Stimulated activated CD4-positive, alpha-beta T cell treated with anti-CD3 and anti-CD28 coated beads, Interleukin-1b, Interleukin-23, amount 100 ng/mL, for 24 hours (primary cell): ENCODE measurements at regions not wholly inside any gene's neighbourhood (a gene's known extent, or its start where the extent isn't known, plus 50 kb on each side); places are given as distances from the start of the nearest gene placed in this dataset.
A peak's percentile ranks its signal among the peaks of the same experiment; 100 is the strongest.
"Not testable (repeated sequence)": the region's sequence is repeated elsewhere in the genome, so short reads cannot be mapped to it uniquely, and the experiment has no call there.

Experiments
- DNase-seq, 4 experiments: peaks; one replicate each; pipeline ENCODE4 v3.0.0-alpha.2; 2020; ENCODE audit warnings: low read depth in 4 of 4, low spot score in 1 of 4

- DNase-seq: not testable (repeated sequence)
These were observed 58.8 kb upstream of the ANKRD30BL start for GRCh38 chr2:132220589-132220988.

GRCh38 chr2:132221886-132222285 is 60.1 kb upstream of the ANKRD30BL start:
- DNase-seq: not testable (repeated sequence)

- DNase-seq: no peak
These were observed 90.6 kb upstream of the ANKRD30BL start for GRCh38 chr2:132252191-132252893.

DNA sequence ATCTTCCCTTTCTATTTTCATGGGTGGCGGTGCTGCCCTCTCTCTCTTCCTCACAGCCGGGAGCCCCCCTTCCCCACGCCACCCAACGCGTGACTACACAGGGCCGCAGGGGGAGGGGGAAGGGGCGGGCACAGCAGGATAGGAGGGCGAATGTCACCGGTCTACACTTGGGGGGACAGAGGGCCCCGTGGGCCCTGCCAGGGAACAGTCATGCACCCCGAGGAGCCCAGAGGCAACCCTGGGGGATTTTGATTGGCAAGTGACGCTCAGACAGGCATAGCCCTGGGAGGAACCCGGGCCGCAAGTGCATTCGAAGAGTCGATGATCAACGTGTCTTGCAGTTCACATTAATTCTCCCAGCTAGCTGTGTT is 91.1 kb upstream of the ANKRD30BL start:
- DNase-seq: no peak

- no peak for DNase-seq
These were observed 91.9 kb upstream of the ANKRD30BL start for GRCh38 chr2:132253496-132254305.

GRCh38 chr2:132254306-132254919 is 92.7 kb upstream of the ANKRD30BL start:
- not testable (repeated sequence) for DNase-seq

DNA sequence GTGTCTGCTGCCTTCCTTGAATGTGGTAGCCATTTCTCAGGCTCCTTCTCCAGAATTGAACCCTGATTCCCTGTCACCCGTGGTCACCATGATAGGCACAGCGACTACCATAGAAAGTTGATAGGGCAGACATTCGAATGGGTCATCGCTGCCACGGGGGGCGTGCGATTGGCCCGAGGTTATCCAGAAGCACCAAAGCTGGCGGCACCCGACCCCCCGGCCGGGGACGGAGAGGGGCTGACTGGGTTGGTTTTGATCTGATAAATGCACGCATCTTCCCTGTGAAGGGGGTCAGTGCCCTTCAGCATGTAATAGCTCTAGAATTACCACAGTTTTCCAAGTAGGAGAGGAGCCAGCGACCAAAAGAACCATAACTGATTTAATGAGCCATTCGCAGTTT is 94.0 kb upstream of the ANKRD30BL start:
- DNase-seq: no peak

DNA sequence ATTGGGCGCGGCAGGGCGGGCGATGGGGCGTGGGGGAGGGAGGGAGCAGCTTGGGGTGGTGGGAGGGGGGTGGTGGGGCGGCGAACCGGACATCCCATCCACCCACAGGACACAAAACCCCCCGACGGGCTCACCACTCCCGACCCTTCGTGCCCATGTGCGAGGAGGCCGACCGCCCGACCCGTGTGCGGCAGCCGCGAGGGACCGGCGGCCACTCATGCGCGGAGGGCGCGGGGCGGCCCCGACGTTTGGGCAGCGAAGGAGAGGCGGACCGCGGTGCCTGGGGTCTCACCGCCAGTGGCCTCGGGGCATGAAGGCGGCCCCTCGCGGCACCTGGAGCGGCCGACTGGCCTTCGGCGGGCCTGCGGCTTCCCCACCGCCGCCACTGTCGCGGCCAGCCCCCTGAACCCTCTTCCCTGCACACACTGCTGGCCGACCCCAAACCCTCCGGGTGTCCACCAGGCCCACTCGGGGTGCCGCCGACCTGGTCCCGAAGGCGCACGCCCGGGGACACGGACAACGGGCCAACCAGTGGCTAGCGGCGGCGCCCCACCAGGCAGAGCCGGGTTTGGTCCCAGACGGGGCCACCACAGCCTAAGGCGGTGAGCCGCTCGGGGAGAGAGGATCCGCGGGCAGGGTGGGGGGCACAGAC is 94.6 kb upstream of the ANKRD30BL start:
- no peak for DNase-seq

GRCh38 chr2:132256903-132257300 is 95.2 kb upstream of the ANKRD30BL start:
- DNase-seq: not testable (repeated sequence)

DNA sequence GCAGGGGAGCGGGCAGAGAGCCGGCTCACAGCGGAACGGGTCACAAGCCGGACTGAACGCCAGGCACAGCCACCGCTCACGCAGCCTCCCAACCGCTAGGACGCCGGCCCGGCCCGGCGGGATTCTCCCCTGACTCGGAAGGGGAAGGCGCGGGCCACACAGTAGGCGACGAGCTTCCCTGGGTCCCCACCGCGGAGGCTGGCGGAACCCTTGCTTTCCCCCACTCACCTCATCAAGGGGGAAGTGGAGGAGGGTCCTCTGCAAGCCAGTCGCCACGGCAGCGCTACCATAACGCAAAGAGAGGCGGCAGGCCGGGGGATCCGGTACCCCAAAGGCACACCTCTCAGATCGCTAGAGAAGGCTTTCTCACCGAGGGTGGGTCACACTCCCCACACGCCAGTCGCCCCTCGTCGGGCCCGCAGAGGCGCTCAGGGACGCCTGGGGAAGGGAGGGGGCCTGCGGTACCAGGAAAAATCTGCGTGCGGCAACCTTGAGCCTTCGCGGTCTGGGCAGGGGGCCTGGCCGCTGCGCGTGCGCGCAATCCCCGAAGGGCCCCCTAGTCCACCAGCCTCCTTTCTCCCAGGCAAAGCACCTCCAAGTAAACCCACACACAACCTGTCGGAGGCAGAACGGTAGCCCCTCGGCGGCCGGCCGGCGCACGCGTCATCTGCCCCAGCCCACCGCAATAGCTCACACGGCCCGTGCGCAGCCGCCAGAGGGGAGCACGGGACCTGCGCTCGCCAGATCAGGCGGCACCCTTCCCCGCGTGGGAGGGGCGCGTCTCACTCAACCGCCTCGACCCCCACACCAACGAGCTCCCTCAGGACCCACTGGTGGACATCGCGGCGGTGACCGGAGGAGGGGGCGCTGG is 95.8 kb upstream of the ANKRD30BL start:
- not testable (repeated sequence) for DNase-seq

GRCh38 chr2:132259276-132259675 is 97.5 kb upstream of the ANKRD30BL start:
- not testable (repeated sequence) for DNase-seq

- DNase-seq: not testable (repeated sequence)
These were observed 103.8 kb upstream of the ANKRD30BL start for GRCh38 chr2:132265595-132265994.

DNA sequence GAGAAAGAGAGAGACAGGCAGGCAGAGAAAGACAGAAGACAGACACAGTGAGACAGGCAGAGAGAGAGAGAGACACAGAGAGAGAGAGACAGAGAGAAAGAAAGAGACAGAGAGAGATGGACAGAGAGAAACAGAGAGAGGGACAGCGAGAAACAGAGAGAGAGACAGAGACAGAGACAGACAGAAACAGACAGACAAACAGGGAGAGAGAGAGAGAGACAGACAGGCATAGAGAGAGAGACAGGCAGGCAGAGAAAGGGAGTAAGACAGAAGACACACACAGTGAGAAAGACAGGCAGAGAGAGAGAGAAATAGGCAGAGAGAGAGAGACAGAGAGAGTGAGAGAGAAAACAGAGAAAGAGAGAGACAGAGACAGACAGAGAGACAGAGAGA is 105.3 kb upstream of the ANKRD30BL start:
- no peak for DNase-seq

DNA sequence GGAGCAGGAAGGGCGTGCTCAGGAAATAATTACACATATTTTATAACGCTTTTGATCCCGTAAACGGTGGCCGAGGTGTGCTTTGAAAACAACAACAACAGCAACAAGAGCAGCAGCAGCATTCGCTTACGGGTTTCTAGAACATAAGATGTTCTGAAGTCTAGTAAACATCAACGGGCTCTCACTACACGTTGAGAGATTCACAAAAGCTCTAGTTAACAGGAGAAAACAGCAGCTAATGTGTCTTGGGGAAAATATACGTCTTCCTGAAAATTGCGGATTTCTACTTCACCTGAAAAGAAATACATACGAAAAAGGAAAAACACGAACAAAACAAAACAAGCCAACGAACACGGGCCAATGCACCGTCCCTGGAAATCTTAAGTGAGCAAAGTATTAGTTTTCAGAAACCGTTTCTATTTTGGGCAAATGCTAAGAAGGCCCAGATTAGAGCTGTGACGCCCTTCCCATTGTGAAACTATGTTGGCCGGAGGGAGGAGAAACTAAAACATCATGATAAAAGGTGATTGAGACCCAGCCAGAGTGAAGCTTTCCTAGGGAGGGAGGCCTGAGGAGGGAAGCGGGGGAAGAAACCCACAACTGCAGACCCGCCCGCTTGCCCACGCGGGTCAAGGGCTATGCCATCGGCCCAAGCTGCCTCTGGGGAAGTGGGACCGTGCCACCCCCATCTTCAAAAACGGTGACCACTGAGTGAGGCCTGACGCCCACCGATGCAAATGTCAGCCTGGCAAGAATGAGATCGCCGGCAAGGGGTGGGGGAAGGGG is 105.9 kb upstream of the ANKRD30BL start:
- not testable (repeated sequence) for DNase-seq

- peak in 1 of 4 experiments; percentile 10 for DNase-seq
These were observed 106.7 kb upstream of the ANKRD30BL start for GRCh38 chr2:132268284-132268976.

- DNase-seq: no peak
These were observed 107.3 kb upstream of the ANKRD30BL start for GRCh38 chr2:132268977-132269523.

- no peak for DNase-seq
These were observed 108.5 kb upstream of the ANKRD30BL start for GRCh38 chr2:132270255-132270654.

DNA sequence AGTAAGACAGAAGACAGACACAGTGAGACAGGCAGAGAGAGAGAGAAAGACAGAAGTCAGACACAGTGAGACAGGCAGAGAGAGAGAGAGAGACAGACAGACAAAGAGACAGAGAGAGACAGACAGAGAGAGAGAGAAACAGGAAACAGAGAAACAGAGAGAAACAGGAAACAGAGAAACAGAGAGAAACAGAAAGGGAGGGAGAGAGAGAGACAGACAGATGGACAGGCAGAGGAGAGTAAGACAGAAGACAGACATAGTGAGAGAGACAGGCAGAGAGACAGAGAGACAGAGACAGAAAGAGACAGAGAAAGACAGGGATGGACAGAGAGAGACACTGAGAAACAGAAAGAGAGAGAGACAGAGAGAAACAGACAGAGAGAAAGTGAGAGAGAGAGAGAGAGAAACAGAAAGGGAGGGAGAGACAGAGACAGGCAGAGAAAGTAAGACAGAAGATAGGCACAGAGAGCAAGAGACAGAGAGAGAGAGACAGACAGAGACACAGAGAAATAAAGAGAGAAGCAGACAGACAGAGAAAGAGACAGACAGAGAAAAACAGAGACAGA is 109.3 kb upstream of the ANKRD30BL start:
- DNase-seq: no peak

GRCh38 chr2:132271794-132272193 is 110.0 kb upstream of the ANKRD30BL start:
- DNase-seq: not testable (repeated sequence)
